K562 (cell line): ENCODE measurements at regions not wholly inside any gene's neighbourhood (a gene's known extent, or its start where the extent isn't known, plus 50 kb on each side); places are given as distances from the start of the nearest gene placed in this dataset.

ENCODE experiments used
- ATAC-seq: fragments of 200-7000 bp; cut with Tn5 transposase; 3 replicates; pipeline ENCODE4 v1.9.1; 2020; ENCODE audit warnings: moderate library complexity
- BruUV-seq: library from RNA; stranded (reverse); fragments of 400-500 nt; replicated peaks from 2 replicates; lab custom pipeline; 2021; lab: Mats Ljungman, UMichigan
- CTCF ChIA-PET: fragments of 300-600 bp; formaldehyde crosslinking; extraction: SDS; loops from one replicate; lab custom pipeline; 2021; ENCODE audit warnings: low intra/inter-chr PET ratio; lab: Yijun Ruan, JAX
- POLR2A ChIA-PET: fragments of 300-600, 350-650 bp; sonication (Branson Sonifier 250); formaldehyde crosslinking; extraction: SDS; loops from one replicate; lab custom pipeline; 2021; ENCODE audit warnings: antibody characterized with exemption, inconsistent platforms; lab: Yijun Ruan, JAX
- DNase-seq, 4 experiments: peaks; one replicate each; pipeline versions ENCODE4 v3.0.0 to v3.0.0-alpha.2; 2011 to 2018; ENCODE audit warnings: low spot score in 3 of 4, mixed read lengths in 3 of 4; ENCODE audit errors: extremely low read depth in 1 of 4
- FAIRE-seq: peaks from 2 replicates; lab custom pipeline; 2011; peaks lifted over from hg19 to GRCh38; lab: Jason Lieb, UNC
- H2AFZ ChIP-seq: 2 replicates; pipeline ENCODE4 v1.6.0; 2011; ENCODE audit warnings: low read depth, low read length, control low read depth, inconsistent platforms
- H3K27ac ChIP-seq: fragments of 200-600 bp; 3 replicates; pipeline ENCODE4 v1.8.0; 2011; ENCODE audit warnings: low read depth, mild to moderate bottlenecking, control low read depth, inconsistent platforms, low read length, moderate library complexity, mixed read lengths; ENCODE audit errors: extremely low read depth
- H3K27me3 ChIP-seq, 2 experiments: fragments of 300-600 bp in 1 of 2; 2 replicates in 1 of 2; 3 replicates in 1 of 2; pipeline versions ENCODE4 v1.6.0 to v1.8.0; 2011; ENCODE audit warnings: inconsistent platforms in 2 of 2, low read length in 2 of 2, mild to moderate bottlenecking in 1 of 2, mixed read lengths in 1 of 2, moderate library complexity in 1 of 2; ENCODE audit not compliant: control insufficient read depth in 2 of 2, insufficient read depth in 2 of 2
- H3K36me3 ChIP-seq: fragments of 300-600 bp; 3 replicates; pipeline ENCODE4 v1.8.0; 2011; ENCODE audit warnings: mild to moderate bottlenecking, low read length, inconsistent platforms; ENCODE audit not compliant: control insufficient read depth, insufficient read depth
- H3K4me1 ChIP-seq, 2 experiments: fragments of 200-600 bp in 1 of 2; replicated peaks in 1 of 2; 2 replicates in 1 of 2; 3 replicates in 1 of 2; pipeline versions ENCODE4 v1.5.1 to v1.8.0; 2011; ENCODE audit warnings: inconsistent platforms in 2 of 2, low read length in 2 of 2, mild to moderate bottlenecking in 1 of 2, mixed read lengths in 1 of 2, moderate library complexity in 1 of 2; ENCODE audit not compliant: control insufficient read depth in 2 of 2, insufficient read depth in 2 of 2
- H3K4me2 ChIP-seq: 2 replicates; pipeline ENCODE4 v1.6.1; 2011; ENCODE audit warnings: low read length, control low read depth, inconsistent platforms, mixed read lengths; ENCODE audit not compliant: insufficient read depth
- H3K4me3 ChIP-seq: fragments of 200-600 bp; sonication (generic), shearing (Covaris generic); 2 replicates; pipeline ENCODE4 v1.5.1; 2016; ENCODE audit warnings: control low read depth, inconsistent platforms
- H3K79me2 ChIP-seq: fragments of 200-600 bp; 3 replicates; pipeline ENCODE4 v1.8.0; 2011; ENCODE audit warnings: low read length, inconsistent platforms; ENCODE audit not compliant: control insufficient read depth, insufficient read depth
- H3K9ac ChIP-seq, 2 experiments: 2 replicates each; pipeline versions ENCODE4 v1.6.0 to v1.6.1; 2011; ENCODE audit warnings: low read depth in 2 of 2, low read length in 2 of 2, control low read depth in 1 of 2, inconsistent platforms in 1 of 2, mild to moderate bottlenecking in 1 of 2, mixed read lengths in 1 of 2; ENCODE audit not compliant: insufficient read depth in 1 of 2
- H3K9me1 ChIP-seq: one replicate; pipeline ENCODE4 v1.6.0; 2011; ENCODE audit warnings: inconsistent platforms, mild to moderate bottlenecking, low read length, moderate library complexity; ENCODE audit not compliant: control insufficient read depth, insufficient read depth
- H3K9me3 ChIP-seq: replicated peaks from 2 replicates; pipeline ENCODE4 v1.5.1; 2011; ENCODE audit warnings: low read depth, low read length, inconsistent platforms; ENCODE audit not compliant: control insufficient read depth, insufficient read depth
- H4K20me1 ChIP-seq: replicated peaks from 2 replicates; pipeline ENCODE4 v1.6.1; 2011; ENCODE audit warnings: low read length, inconsistent platforms, mixed read lengths; ENCODE audit not compliant: control insufficient read depth, insufficient read depth
- FOXO4 ChIP-seq: fragments of 450-650 bp; formaldehyde crosslinking; IDR thresholded peaks from 2 replicates; pipeline ENCODE4 v1.4.0; 2020; ENCODE audit warnings: mild to moderate bottlenecking, moderate library complexity
- HDAC2 ChIP-seq: fragments of 450-650 bp; IDR thresholded peaks from 2 replicates; pipeline ENCODE4 v1.6.1; 2016; ENCODE audit warnings: mild to moderate bottlenecking
- HNRNPUL1 ChIP-seq: fragments of 200-400 bp; formaldehyde crosslinking; IDR thresholded peaks from 2 replicates; pipeline ENCODE4 v1.6.1; 2017; ENCODE audit warnings: low read length
- MAZ ChIP-seq, 2 experiments: fragments of 450-650 bp in 1 of 2; sonication (generic) in 1 of 2; formaldehyde crosslinking; IDR thresholded peaks in 1 of 2; conservative IDR thresholded peaks in 1 of 2; 2 replicates each; pipeline versions ENCODE4 v1.4.0 to v1.5.0; 2020; ENCODE audit warnings: mild to moderate bottlenecking in 1 of 2, missing genetic modification reagents in 1 of 2
- NCOA1 ChIP-seq: fragments of 450-650 bp; IDR thresholded peaks from 2 replicates; pipeline ENCODE4 v1.6.1; 2016; ENCODE audit warnings: low read depth
- NFE2 ChIP-seq: IDR thresholded peaks from 2 replicates; pipeline ENCODE4 v1.6.1; 2014; ENCODE audit warnings: antibody characterized with exemption, low read depth
- NFE2L1 ChIP-seq: fragments of 450-650 bp; IDR thresholded peaks from 2 replicates; pipeline ENCODE4 v1.6.1; 2016; ENCODE audit warnings: missing genetic modification characterization, low read depth, mild to moderate bottlenecking, missing compliant biosample characterization, moderate library complexity, borderline replicate concordance
- NFXL1 ChIP-seq: fragments of 450-650 bp; formaldehyde crosslinking; IDR thresholded peaks from 2 replicates; pipeline ENCODE4 v1.4.0; 2021; ENCODE audit warnings: mild to moderate bottlenecking
- SAFB2 ChIP-seq: fragments of 200-400 bp; formaldehyde crosslinking; IDR thresholded peaks from 2 replicates; pipeline ENCODE4 v1.6.1; 2018; ENCODE audit warnings: borderline replicate concordance, low read length, low read depth, moderate library complexity; ENCODE audit not compliant: severe bottlenecking
- SNAPC5 ChIP-seq: fragments of 250-450 bp; sonication (Bioruptor Pico); IDR thresholded peaks from 2 replicates; pipeline ENCODE4 v1.8.0; 2021; ENCODE audit warnings: moderate library complexity, mild to moderate bottlenecking, inconsistent platforms
- SOX6 ChIP-seq: fragments of 450-650 bp; IDR thresholded peaks from 2 replicates; pipeline ENCODE4 v1.6.1; 2014; ENCODE audit warnings: mild to moderate bottlenecking
- TAF1 ChIP-seq: IDR thresholded peaks from 2 replicates; pipeline ENCODE4 v1.6.1; 2011; ENCODE audit warnings: mild to moderate bottlenecking, low read length, moderate library complexity; ENCODE audit not compliant: insufficient read depth, control insufficient read depth, severe bottlenecking; ENCODE audit errors: extremely low read depth
- THAP12 ChIP-seq: fragments of 250-450 bp; sonication (Bioruptor Pico); IDR thresholded peaks from 2 replicates; pipeline ENCODE4 v1.9.0; 2021; ENCODE audit warnings: mild to moderate bottlenecking, inconsistent platforms
- ZNF436 ChIP-seq: fragments of 250-450, 450-650 bp; sonication (Bioruptor Pico); formaldehyde crosslinking; IDR thresholded peaks from 2 replicates; pipeline ENCODE4 v1.7.0; 2020; ENCODE audit warnings: mild to moderate bottlenecking
- WGBS: fragments of 100-300 bp; shearing (Covaris generic); methylation state at CpG from one replicate; pipeline ENCODE4 v1.1.6; 2016; ENCODE audit warnings: low coverage, mixed read lengths; ENCODE audit not compliant: insufficient coverage; ENCODE audit errors: missing lambda C conversion rate; 5-methylcytosine and 5-hydroxymethylcytosine counted together
- in situ Hi-C: fragments of 300-500 bp; cut with MboI; formaldehyde crosslinking; loops from 4 replicates; pipeline ENCODE4 v1.15.0; 2018; ENCODE audit warnings: inconsistent platforms, mixed read lengths
- intact Hi-C: fragments of 100-400 bp; cut with micrococcal nuclease; formaldehyde crosslinking; loops from 2 replicates; pipeline ENCODE4 v1.14.2; 2022
- TF ChIP-seq, protein P1 (sequence below): fragments of 450-650 bp; formaldehyde crosslinking; IDR thresholded peaks from 2 replicates; pipeline ENCODE4 v1.4.0; 2022; ENCODE audit warnings: missing genetic modification characterization

- H3K9ac ChIP-seq, result no peak overlapping the region
- H3K79me2 ChIP-seq, result no peaks in the 10 kb centered on the region
- no peak for TF ChIP-seq SOX6
- TF ChIP-seq SNAPC5 (CRISPR knock-in tag), result no peak
- no peak for TF ChIP-seq HNRNPUL1
- TF ChIP-seq THAP12 (CRISPR knock-in tag), result no peak
- TF ChIP-seq, protein P1, sequence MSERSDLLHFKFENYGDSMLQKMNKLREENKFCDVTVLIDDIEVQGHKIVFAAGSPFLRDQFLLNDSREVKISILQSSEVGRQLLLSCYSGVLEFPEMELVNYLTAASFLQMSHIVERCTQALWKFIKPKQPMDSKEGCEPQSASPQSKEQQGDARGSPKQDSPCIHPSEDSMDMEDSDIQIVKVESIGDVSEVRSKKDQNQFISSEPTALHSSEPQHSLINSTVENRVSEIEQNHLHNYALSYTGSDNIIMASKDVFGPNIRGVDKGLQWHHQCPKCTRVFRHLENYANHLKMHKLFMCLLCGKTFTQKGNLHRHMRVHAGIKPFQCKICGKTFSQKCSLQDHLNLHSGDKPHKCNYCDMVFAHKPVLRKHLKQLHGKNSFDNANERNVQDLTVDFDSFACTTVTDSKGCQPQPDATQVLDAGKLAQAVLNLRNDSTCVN, result no peak
- TF ChIP-seq MAZ (CRISPR knock-in tag; conservative IDR thresholded peaks at IDR 0.05 in 1 of 2, IDR thresholded peaks at IDR 0.05 in 1 of 2), result no peak
- no peak for TF ChIP-seq NFXL1 (CRISPR knock-in tag)
- TF ChIP-seq NCOA1, result no peak
- no peak for TF ChIP-seq FOXO4 (CRISPR knock-in tag)
- TF ChIP-seq ZNF436 (CRISPR knock-in tag), result no peak
- no peak for TF ChIP-seq HDAC2
- no peak for TF ChIP-seq NFE2
- no peak for TF ChIP-seq TAF1
- no peak for TF ChIP-seq NFE2L1 (tag)
- TF ChIP-seq SAFB2, result no peak
- H3K4me2 ChIP-seq, result no peak overlapping the region
- no peaks in the 10 kb centered on the region for H3K36me3 ChIP-seq
- in situ Hi-C loops, result no loop called here
- no peak overlapping the region for H3K4me3 ChIP-seq
- ChIA-PET POLR2A (no interaction called here), CTCF (no interaction called here)
- H2AFZ ChIP-seq, result no peak overlapping the region
- BruUV-seq, result no TSS peak
- FAIRE-seq (no peak), DNase-seq (no peak), ATAC-seq (no peak)
- no peaks in the 10 kb centered on the region for H3K9me3 ChIP-seq
- no peaks in the 10 kb centered on the region for H4K20me1 ChIP-seq
- peaks cover 22 to 32% of the 10 kb centered on the region in 2 experiments; a peak in 4 of 5 replicates for H3K27me3 ChIP-seq
- no peak overlapping the region for H3K27ac ChIP-seq
- 10% methylated on average over 4 of the region's 5 CpGs for WGBS
- intact Hi-C loops, result no loop called here
- H3K9me1 ChIP-seq, result no peaks in the 10 kb centered on the region
- H3K4me1 ChIP-seq, result no peaks in the 10 kb centered on the region
These were observed 121.3 kb upstream of the CACNA1A start for GRCh38 chr19:13627531-13627930.
